ENCODE measurements at regions not wholly inside any gene's neighbourhood (a gene's known extent, or its start where the extent isn't known, plus 50 kb on each side); places are given as distances from the start of the nearest gene placed in this dataset.

DNA sequence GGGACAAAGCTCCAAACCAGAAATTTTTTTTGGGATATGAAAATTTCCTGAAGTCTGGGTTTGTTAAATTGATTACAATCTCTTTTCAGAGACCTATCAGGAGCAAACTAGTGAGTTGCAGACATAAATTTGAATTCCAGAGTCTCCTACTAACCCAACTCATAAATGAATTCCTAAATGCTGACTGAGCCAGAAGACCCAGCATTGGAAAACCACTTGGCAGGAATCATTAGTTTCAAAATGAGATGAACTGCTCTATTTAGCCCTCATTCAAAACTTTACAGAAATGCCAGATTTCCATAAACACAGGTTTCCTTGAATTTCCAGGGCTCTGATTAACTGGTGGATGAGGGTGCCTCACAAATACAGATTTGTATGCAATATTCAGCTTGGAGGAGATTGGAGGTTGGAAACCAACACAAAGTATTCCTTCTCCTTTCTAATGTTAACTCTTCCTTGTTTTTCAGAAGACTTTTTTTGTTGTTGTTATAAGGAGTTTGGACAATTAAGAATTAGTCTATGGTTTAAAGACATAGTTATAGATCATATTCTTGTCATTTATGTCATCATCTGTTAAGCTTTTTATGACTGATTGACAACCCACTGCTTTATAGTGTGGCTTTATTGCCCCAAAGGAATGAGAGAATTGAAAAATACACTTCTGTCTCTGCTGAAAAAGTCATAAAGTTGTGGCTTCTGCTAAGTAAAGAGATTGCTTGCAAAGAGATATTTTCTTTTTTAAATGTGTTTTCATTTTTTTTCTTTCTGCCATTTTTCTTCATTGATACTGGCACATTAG, 222.8 kb downstream of the HLX start:
- no peak overlapping the region for H2AFZ ChIP-seq (ENCODE audit: insufficient read depth, low read depth, low read length, poor library complexity, severe bottlenecking)
- no peak overlapping the region for H3K9ac ChIP-seq (ENCODE audit: low read length)
- H3K27ac Mint-ChIP-seq, result no peak overlapping the region
- no peaks in the 10 kb centered on the region for H3K9me3 Mint-ChIP-seq (ENCODE audit: insufficient read depth)
- H3K9me3 ChIP-seq (ENCODE audit: control extremely low read depth in 1 of 3, control insufficient read depth in 2 of 3, insufficient read depth in 1 of 3, low read length in 2 of 3), result no peaks in the 10 kb centered on the region
- H3K4me3 ChIP-seq (ENCODE audit: control extremely low read depth in 1 of 5, extremely low read depth in 1 of 5, insufficient read depth in 1 of 5, low read depth in 2 of 5, low read length in 4 of 5), result no peak overlapping the region
- ATAC-seq (ENCODE audit: low read depth), result no peak
- H3K4me3 Mint-ChIP-seq, result no peak overlapping the region
- H3K27me3 ChIP-seq (replicated peaks in 1 of 4; ENCODE audit: control extremely low read depth in 1 of 4, control insufficient read depth in 3 of 4, insufficient read depth in 4 of 4, low read length in 3 of 4), result no peaks in the 10 kb centered on the region
- H3K4me1 Mint-ChIP-seq, result peaks cover 34% of the 10 kb centered on the region
- no peaks in the 10 kb centered on the region for H3K79me2 ChIP-seq (ENCODE audit: control insufficient read depth, insufficient read depth, low read length)
- H3K27ac ChIP-seq (ENCODE audit: low read length in 2 of 2), result no peak overlapping the region
- H3K27me3 Mint-ChIP-seq, result no peaks in the 10 kb centered on the region
- CTCF ChIA-PET, result interaction anchor here (2.1 kb wide), 1 partner anchor 227 kb away, joined by 8 read pairs; no protein-coding TSS in a partner anchor
- H3K4me2 ChIP-seq (replicated peaks; ENCODE audit: low read depth, low read length, poor library complexity, severe bottlenecking), result no peak overlapping the region
- TF ChIP-seq EZH2 (IDR thresholded peaks at IDR 0.05; ENCODE audit: borderline replicate concordance, insufficient read depth, low read depth, low read length, poor library complexity, severe bottlenecking), result no peak
- TF ChIP-seq, protein P1, sequence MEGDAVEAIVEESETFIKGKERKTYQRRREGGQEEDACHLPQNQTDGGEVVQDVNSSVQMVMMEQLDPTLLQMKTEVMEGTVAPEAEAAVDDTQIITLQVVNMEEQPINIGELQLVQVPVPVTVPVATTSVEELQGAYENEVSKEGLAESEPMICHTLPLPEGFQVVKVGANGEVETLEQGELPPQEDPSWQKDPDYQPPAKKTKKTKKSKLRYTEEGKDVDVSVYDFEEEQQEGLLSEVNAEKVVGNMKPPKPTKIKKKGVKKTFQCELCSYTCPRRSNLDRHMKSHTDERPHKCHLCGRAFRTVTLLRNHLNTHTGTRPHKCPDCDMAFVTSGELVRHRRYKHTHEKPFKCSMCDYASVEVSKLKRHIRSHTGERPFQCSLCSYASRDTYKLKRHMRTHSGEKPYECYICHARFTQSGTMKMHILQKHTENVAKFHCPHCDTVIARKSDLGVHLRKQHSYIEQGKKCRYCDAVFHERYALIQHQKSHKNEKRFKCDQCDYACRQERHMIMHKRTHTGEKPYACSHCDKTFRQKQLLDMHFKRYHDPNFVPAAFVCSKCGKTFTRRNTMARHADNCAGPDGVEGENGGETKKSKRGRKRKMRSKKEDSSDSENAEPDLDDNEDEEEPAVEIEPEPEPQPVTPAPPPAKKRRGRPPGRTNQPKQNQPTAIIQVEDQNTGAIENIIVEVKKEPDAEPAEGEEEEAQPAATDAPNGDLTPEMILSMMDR (IDR thresholded peaks at IDR 0.05), result no peak
- DNase-seq, result no peak
- H3K4me1 ChIP-seq (ENCODE audit: control insufficient read depth in 2 of 2, insufficient read depth in 2 of 2, low read length in 2 of 2), result peaks cover 25 to 26% of the 10 kb centered on the region in 2 donors
- POLR2A ChIA-PET, result no interaction called here
- no peaks in the 10 kb centered on the region for H4K20me1 ChIP-seq (ENCODE audit: control insufficient read depth, insufficient read depth, low read length, poor library complexity, severe bottlenecking)
- no peaks in the 10 kb centered on the region for H3K36me3 ChIP-seq (replicated peaks in 1 of 2; ENCODE audit: control extremely low read depth in 1 of 2, control insufficient read depth in 1 of 2, extremely low read depth in 1 of 2, insufficient read depth in 2 of 2, low read length in 1 of 2)
- intact Hi-C loops (cut with micrococcal nuclease), result no loop called here

DNA sequence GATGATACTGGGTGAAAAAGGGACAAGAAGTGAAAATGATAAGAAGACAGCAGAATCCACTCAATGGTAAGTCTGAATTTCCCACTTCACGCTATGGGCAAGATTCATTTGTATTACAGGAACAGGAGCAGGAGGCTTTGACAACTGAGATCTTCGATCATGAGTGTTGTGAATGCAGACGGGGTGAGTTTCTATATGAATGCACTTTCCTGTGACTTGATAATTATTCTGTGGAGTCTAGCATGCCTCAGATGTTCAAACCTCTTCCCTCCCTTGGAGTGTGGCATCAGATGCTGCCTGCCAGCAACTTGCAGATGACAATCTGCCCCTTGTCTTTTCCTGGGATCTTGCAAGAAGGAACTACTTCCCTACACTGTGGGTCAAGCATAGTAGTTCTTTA, 225.4 kb downstream of the HLX start:
- DNase-seq, result no peak
- Histone ChIP-seq H3K27ac (ENCODE audit: low read length in 2 of 2) (no peak overlapping the region), H3K4me1 (ENCODE audit: control insufficient read depth in 2 of 2, insufficient read depth in 2 of 2, low read length in 2 of 2) (peaks cover 9 to 12% of the 10 kb centered on the region in 2 donors), H3K4me3 (ENCODE audit: control extremely low read depth in 1 of 5, extremely low read depth in 1 of 5, insufficient read depth in 1 of 5, low read depth in 2 of 5, low read length in 4 of 5) (no peak overlapping the region), H3K27me3 (replicated peaks in 1 of 4; ENCODE audit: control extremely low read depth in 1 of 4, control insufficient read depth in 3 of 4, insufficient read depth in 4 of 4, low read length in 3 of 4) (no peaks in the 10 kb centered on the region), H3K9ac (ENCODE audit: low read length) (no peak overlapping the region), H3K4me2 (replicated peaks; ENCODE audit: low read depth, low read length, poor library complexity, severe bottlenecking) (no peak overlapping the region), H2AFZ (ENCODE audit: insufficient read depth, low read depth, low read length, poor library complexity, severe bottlenecking) (no peak overlapping the region), H4K20me1 (ENCODE audit: control insufficient read depth, insufficient read depth, low read length, poor library complexity, severe bottlenecking) (no peaks in the 10 kb centered on the region), H3K36me3 (replicated peaks in 1 of 2; ENCODE audit: control extremely low read depth in 1 of 2, control insufficient read depth in 1 of 2, extremely low read depth in 1 of 2, insufficient read depth in 2 of 2, low read length in 1 of 2) (no peaks in the 10 kb centered on the region), H3K79me2 (ENCODE audit: control insufficient read depth, insufficient read depth, low read length) (no peaks in the 10 kb centered on the region), H3K9me3 (ENCODE audit: control extremely low read depth in 1 of 3, control insufficient read depth in 2 of 3, insufficient read depth in 1 of 3, low read length in 2 of 3) (no peaks in the 10 kb centered on the region)
- Mint-ChIP-seq H3K27me3 (no peaks in the 10 kb centered on the region), H3K27ac (no peak overlapping the region), H3K4me3 (no peak overlapping the region), H3K9me3 (ENCODE audit: insufficient read depth) (no peaks in the 10 kb centered on the region), H3K4me1 (peaks cover 16% of the 10 kb centered on the region)
- no peak for TF ChIP-seq EZH2 (IDR thresholded peaks at IDR 0.05; ENCODE audit: borderline replicate concordance, insufficient read depth, low read depth, low read length, poor library complexity, severe bottlenecking)
- TF ChIP-seq, protein P1 (IDR thresholded peaks at IDR 0.05), result no peak
- ChIA-PET CTCF (interaction anchor here (2.1 kb wide), 1 partner anchor 229 kb away, joined by 6 read pairs; no protein-coding TSS in a partner anchor), POLR2A (no interaction called here)
- whole genome bisulfite sequencing (ENCODE audit: insufficient coverage), result 89% methylated on average over 1 of the region's 3 CpGs
- no peak for ATAC-seq (ENCODE audit: low read depth)
- intact Hi-C loops (cut with micrococcal nuclease), result no loop called here

All from B cell (primary cell).